GM18499 (cell line): ENCODE measurements at regions not wholly inside any gene's neighbourhood (a gene's known extent, or its start where the extent isn't known, plus 50 kb on each side); places are given as distances from the start of the nearest gene placed in this dataset.

Experiments
- ATAC-seq: cut with Tn5 transposase; IDR thresholded peaks from one replicate; pipeline ENCODE4 v1.9.1; 2021; ENCODE audit warnings: moderate number of reproducible peaks; ENCODE audit not compliant: insufficient read depth, unreplicated experiment

DNA sequence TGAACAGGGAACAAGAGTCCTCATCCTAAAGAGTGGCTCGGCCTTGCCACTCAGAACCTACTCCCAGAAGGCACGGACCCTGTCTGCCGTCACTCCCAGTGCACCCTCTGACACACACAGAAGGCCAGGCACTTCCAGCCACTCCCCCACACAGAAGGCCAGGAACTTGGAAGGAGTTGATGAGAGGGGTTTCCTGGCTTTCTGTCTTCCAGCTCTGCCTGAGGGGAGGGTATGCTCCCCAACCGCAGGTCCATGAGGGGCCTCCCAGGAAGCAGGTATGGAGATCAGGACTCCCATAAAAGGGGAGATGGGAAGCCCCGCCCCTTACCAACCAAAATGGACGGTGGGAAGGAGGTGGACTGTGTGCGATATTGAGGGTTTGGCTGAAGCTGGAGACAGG is 247.6 kb upstream of the IRX4 start:
- ATAC-seq = no peak

DNA sequence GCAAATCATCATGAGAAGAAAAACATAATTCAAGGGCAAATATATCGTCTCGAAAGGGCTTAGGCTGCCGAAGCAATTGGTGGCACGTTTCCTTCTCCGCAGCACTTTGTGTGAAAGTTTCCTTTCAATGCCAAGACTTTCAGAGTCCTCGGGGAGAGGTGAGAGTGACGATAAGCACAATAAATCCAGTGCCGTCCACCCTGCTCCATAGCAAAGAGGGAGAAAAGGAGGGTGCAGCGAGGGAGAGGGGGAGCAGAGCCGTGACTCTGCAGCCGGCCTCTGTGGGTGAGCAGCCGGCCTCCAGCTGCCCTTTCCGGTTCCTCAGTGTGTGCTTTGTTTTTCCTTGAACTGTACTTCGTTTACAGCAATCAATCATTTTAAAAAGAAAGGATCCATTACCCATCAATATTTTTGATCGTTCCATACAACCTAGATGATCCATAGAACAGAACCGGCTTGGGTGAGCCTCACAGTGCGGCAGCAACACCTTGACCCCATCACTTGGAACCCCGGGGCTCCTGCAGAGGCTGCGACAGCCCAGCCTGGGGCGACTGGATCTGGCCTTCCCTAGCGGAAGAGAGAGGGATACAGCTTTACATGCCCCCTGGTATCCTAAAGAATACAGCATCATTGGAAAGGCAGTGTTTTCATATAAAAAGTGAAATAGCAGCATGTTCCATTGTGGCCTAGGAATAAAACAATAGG is 247.0 kb upstream of the IRX4 start:
- no peak for ATAC-seq

DNA sequence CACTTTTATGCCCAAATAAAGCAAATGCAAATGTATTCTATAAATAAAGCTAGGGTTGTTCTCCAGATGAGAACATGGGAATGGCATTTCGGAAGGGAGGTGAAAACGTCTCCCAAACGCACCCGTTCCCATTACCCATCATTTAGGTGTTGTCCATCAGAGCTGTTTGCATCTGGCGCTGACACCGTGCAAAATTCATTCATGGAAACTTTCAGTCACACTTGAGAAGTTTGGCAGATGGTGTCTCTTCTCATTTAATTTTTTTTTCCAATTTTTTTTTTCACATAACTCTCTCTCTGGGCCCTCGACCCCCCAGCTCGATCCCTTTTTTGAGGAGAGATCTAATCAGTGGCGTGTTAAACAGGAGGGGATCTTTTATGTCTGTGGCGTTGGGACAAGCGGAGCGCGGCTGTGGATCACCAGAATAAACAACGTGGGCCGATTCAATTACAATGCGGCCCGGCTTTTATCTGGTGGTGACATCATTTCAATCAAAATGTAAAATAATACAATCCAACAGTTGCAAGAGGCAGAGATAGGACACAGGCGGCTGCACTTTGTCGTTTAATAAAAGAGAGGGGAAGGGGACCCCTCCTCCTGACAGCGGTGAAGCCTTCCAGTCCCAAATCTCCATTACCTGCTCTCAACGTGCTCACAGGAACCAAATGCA is 246.1 kb upstream of the IRX4 start:
- ATAC-seq = no peak

- no peak for ATAC-seq
Observed at GRCh38 chr5:2126512-2126911, 243.8 kb upstream of the IRX4 start.

DNA sequence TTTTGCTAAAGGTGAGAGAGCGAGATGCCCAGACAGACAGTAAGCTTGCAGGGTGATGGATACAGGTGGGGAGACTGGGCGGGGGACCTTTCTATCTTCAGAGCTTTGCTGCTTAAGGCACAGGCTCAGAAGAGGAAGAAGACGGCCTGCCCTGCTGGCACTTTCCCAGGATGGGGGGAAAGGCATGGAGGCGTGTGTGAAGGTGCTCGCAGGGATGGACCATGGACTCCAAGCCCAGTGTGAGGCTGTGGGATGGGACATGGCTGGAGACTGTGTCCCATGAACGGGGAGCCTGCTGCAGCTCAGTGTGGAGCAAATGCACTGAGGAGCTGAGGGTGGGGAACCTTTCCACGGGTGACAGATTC is 243.2 kb upstream of the IRX4 start:
- ATAC-seq = no peak

DNA sequence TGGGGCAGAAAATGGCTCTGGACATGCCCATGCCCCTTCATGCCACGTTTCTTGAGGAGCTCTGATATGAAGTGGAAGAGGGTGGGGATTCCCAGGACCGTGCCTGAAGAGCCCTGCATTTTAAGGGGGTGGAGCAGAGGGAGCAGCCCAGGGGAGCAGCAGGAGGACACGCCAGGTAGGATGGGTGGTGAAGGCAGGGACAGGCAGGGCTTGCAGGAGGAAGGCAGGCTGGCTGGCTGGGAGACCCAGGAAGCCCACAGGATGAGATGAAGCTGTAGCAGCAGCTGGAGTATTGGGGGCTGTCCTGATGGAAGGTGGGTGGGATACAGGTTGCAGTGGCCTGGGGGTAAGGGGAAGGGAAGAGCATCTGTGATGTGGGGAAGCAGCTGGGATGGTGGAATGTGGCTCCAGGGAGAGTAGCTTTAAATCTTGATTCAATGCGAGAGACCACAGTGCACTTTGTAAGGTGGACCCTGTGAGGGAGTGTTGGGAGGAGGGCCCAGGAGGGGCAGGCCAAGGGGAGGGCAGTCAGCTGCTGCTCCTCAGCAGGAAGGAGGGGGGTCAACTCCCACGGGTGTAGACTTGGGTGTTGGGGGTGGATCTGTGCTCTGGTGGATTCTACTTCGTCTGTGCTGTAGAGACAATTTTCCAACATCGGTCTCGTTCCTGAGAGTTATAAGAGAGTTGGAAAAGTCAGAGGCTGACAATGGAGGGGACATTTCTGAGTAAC is 242.6 kb upstream of the IRX4 start:
- no peak for ATAC-seq

DNA sequence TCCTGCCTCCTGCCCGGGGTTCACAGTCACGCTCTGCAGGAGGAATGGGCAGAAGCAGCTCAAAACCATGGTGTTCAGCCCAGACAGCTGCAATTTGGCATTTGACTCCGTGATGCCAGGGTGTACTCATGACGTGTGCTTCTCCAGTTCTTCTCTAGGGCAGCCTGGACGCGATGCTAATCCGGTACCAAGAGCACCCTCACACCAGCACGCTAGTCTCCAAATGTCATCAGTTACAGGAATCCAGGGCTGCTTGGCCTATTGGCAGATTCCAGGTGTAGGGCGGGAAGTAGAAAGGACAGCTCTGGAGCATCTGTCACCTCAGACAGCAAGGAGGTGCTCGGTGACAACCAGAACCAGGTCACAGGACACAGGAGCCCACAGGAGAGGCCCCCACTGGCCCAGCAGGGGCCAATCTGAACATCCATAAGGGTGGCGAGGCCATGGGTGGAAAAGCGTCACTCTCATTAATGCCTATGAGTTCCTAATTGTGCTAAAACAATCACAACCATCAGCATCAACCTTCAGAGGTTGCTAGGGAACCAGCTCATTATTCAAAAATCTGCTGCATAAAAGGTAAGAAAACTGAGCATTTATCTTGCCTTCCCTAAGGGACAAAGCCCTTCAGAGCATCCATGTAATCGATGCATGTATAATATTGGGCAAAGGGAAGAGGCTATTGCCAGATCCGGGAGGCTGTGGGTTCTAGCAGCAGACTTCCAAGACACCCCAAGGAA is 241.9 kb upstream of the IRX4 start:
- ATAC-seq = no peak

DNA sequence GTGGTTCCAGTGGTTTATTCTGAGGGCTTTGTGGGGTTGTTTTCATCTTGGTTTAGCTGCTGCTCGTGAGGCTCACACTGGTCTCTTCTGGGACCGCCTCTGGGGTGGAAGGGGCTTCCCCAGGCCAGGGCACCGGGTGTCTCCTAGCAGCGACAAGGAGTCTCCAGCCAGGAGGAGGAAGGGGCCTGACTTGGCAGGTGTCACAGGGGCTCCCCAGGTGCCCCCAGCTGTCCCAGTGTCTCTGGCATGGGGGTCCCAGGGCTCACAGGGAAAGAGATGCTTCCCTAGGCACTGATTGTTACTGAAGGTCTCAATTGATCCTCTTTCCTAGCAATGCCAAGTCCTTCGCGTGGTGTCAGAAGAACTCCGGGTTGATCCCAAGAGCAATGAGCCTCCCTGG is 241.1 kb upstream of the IRX4 start:
- no peak for ATAC-seq

- no peak for ATAC-seq
Observed at GRCh38 chr5:2120361-2120760, 237.6 kb upstream of the IRX4 start.

DNA sequence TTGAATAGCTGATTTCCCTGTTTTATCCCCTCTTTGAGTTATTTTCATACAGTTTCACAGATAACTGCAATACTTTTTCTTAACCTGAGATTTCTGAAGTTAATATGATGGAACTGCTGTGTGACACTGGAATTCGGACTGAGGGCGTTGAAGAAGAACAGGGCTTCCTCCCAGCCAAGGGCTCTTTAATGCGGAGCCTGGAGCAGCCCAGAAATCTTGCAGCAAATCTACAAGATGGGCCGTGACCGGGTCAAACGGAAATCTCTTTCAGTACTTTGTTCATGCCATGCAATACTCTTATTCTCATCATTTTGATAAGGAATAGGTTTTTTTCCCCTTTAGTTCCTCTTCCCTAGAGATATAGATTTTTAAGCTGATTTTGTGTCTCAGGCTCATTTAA is 236.8 kb upstream of the IRX4 start:
- ATAC-seq = no peak

DNA sequence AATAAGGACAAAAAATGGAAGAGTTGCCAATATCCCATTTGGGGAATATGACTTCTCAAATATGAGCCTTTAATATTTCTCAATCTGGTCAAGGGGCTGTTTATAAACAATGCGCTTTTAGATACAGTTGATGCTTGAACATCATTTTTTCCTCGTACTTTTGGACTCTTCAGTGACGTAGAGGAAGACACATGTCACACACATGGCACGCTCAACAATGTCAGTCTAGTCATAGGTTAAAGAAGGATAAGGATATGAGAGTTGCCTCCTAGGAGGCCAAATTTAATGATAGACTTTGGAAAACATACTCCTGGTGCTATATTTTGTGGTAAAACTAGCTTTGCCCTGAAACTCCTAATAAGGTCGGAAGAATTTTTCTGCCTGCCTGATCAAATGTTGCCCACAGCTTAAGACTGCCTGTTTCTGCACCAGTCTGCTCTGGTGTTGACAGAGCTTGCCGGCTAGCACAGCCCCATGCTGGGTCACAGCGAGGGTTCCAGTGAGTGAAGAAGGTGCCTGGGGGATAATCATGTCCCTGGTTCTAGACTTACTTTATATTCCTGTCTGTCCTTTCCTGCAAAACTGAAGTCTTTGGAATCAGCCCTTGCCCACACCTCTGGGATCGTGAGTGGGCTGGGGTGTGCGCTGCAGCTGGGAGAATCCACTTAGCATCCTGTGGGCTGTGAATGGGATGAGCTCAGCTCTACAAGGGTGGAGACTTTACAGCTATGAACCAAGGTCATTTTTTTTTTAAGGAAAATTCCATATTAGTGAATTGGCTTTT is 230.8 kb upstream of the IRX4 start:
- ATAC-seq = no peak

GRCh38 chr5:2112173-2113025 is 229.7 kb upstream of the IRX4 start:
- ATAC-seq = no peak

DNA sequence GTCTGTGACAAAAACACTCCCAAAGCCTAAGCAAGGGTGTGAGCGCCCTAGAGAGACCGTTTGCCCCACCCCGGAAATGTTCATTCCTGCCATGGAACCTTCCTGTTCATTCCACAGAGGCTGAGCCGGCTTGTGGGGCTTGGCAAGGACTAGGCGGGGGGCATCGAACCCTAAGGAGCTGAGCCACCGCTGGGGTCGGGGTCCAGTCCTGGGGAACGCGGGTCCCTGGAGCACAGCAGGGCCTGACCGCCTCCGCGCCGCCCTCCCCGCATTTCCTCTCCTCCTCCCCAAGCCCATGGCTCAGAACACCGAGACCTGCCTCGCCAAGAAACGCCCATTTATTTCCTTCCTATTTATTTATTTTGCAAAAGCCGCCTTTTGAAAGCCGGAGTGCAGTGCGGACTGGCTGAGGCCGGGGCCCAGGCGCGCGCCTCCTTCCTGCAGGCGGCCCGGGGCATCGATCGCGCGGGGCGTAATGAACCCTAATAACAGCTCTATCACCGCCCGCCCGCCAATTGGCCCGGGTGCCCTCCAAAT is 228.9 kb upstream of the IRX4 start:
- no peak for ATAC-seq

DNA sequence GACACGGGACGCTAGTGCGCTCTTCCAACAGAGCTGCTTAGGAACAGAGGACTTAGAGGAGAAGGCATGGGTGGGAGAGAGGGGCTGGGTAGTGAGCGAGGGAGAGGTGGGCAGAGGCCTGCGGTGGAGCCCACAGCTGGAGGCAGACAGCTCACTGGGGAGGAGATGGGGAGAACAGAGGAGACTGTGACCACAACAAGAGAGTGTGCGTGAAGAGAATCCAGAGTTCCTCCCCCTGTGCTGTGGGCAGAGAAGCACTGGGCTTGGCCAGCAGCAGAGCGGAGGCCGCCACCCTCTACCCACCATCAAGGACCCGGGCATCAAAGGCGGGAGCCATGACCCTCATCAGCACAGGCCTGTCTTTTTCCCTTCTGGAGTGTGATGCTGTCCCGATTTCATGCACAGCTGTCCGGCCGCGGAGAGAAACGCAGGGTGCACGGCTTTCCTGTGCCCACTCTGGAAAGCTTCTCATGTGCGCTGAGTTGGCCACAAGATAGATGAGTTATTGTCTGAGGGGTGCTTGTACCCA is 228.3 kb upstream of the IRX4 start:
- no peak for ATAC-seq

DNA sequence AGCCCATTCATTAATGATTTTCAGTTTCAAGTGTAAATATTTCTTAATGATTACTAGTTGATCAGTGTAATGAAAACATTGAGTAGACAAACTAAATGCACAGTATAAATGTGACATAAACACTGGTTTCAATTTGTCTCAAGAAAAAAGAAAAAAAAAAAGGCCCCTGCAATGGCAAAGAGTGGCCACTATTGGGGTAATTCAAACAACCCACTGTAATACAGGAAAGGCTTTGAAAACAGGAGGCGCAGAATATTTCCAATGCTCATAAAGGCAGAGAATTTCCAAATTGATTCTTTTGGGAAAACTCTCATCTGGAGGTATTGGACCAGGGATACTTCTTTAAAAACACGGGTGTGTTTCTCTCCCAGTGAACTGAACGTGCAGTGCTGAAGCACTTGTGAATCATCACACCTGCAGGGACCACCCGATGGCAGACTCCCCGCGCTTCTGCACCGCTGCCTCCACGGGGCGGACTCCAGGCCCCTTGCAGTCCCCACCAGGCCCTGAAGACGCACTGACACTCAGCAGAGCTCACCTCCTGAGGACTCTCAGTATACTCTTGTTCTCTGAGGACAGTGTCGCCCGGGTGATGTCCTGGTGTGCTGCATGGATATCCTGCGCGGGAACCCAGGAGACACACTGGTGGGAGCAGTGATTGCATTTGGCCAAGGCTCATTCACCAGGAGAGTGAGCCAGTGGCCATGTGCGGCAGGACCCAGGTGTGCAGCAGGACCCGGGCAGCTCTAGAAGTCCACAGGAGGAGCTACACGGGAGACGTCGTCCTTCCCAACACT is 227.6 kb upstream of the IRX4 start:
- ATAC-seq = no peak

DNA sequence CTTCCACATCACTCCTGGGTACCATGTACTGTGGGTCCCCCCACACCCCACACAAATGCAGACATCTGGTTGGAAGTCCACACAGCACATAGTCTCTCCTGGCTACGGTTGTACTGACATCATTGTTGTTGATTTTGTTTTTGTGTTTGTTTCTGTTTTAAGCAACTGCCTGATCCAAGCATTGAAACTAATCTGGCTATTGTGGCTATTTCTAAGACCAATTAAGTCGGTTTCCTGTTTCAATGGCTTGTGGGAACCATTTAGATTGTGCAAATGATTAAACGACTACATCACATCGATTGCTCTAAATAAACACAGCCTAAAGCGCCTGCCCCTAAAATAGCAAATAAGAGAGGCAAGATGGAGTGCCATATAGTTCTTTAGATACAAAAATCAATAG is 226.8 kb upstream of the IRX4 start:
- ATAC-seq = no peak

GRCh38 chr5:2106721-2107120 is 224.0 kb upstream of the IRX4 start:
- no peak for ATAC-seq

DNA sequence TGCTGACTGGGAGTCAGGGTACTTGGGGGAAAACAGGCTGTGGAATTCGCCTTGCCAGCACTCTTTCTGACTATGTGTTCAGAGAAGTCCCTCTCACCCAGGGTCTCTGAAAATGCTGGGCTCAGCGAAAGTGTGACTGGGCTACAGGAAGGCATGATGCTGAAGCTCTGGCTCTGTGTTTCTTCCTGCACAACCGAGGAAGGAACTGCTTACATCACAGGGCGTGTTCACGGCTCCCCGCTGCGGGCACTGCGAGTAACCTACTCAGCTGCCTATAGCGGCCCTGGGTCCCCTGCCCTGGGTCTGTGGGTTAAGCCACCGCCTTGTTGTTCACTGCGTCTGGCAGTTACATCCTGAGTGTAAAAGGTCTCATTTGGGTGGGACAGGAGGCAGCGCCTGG is 222.4 kb upstream of the IRX4 start:
- no peak for ATAC-seq
